ENCODE measurements at regions not wholly inside any gene's neighbourhood (a gene's known extent, or its start where the extent isn't known, plus 50 kb on each side); places are given as distances from the start of the nearest gene placed in this dataset.

DNA sequence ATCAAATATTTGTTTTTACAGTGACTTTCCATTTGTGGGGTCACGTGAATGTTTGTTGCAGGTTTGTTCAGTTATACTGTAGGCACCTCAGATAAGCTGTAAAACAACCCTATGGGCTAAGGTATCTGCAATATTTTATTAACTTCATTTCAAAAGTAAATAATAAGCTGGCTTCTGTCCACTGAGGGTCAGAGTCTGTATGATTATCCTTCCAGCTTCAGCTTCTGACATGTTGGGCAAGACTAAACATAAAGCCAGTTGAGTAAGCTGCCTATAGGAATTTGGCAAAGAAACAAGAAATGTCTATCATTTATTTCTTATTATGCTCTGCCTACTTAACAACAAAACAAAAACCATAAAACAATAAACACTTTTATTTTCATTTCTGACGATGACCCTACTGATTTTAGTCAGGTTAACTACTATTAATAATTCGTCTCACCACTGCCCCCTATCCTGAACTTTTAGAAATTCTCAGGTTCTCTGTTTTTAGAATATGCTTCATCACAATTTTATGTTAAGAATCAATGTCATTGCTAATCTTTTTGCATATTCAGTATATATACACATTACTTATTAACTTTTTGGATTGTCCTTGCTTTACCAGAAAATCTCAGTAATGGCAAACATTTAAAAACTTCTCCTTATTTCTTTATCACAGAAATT lies 413.6 kb upstream of the ADAMTSL1 start:
- TF ChIP-seq POLR2A (IDR thresholded peaks at IDR 0.05; ENCODE audit: insufficient read depth in 1 of 2, low read depth in 2 of 2, low read length in 2 of 2) (no peak), ZZZ3 (CRISPR knock-in tag; IDR thresholded peaks at IDR 0.05; ENCODE audit: borderline replicate concordance) (no peak), POLR2AphosphoS2 (IDR thresholded peaks at IDR 0.05; ENCODE audit: low read depth, low read length) (no peak), MAFK (conservative IDR thresholded peaks at IDR 0.05 in 1 of 2, IDR thresholded peaks at IDR 0.05 in 1 of 2; ENCODE audit: low read length in 2 of 2) (no peak), TARDBP (CRISPR knock-in tag; IDR thresholded peaks at IDR 0.05) (no peak), TAF1 (CRISPR knock-in tag; IDR thresholded peaks at IDR 0.05) (no peak), KLF11 (CRISPR knock-in tag; IDR thresholded peaks at IDR 0.05) (no peak), SP2 (CRISPR knock-in tag; IDR thresholded peaks at IDR 0.05) (no peak), JUN (CRISPR knock-in tag; IDR thresholded peaks at IDR 0.05) (no peak), AGO1 (IDR thresholded peaks at IDR 0.05; ENCODE audit: low read depth, low read length, poor library complexity, severe bottlenecking) (no peak)
- TF ChIP-seq, protein P1, sequence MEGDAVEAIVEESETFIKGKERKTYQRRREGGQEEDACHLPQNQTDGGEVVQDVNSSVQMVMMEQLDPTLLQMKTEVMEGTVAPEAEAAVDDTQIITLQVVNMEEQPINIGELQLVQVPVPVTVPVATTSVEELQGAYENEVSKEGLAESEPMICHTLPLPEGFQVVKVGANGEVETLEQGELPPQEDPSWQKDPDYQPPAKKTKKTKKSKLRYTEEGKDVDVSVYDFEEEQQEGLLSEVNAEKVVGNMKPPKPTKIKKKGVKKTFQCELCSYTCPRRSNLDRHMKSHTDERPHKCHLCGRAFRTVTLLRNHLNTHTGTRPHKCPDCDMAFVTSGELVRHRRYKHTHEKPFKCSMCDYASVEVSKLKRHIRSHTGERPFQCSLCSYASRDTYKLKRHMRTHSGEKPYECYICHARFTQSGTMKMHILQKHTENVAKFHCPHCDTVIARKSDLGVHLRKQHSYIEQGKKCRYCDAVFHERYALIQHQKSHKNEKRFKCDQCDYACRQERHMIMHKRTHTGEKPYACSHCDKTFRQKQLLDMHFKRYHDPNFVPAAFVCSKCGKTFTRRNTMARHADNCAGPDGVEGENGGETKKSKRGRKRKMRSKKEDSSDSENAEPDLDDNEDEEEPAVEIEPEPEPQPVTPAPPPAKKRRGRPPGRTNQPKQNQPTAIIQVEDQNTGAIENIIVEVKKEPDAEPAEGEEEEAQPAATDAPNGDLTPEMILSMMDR (CRISPR knock-in tag; IDR thresholded peaks at IDR 0.05), result no peak
- TF ChIP-seq, protein P2, sequence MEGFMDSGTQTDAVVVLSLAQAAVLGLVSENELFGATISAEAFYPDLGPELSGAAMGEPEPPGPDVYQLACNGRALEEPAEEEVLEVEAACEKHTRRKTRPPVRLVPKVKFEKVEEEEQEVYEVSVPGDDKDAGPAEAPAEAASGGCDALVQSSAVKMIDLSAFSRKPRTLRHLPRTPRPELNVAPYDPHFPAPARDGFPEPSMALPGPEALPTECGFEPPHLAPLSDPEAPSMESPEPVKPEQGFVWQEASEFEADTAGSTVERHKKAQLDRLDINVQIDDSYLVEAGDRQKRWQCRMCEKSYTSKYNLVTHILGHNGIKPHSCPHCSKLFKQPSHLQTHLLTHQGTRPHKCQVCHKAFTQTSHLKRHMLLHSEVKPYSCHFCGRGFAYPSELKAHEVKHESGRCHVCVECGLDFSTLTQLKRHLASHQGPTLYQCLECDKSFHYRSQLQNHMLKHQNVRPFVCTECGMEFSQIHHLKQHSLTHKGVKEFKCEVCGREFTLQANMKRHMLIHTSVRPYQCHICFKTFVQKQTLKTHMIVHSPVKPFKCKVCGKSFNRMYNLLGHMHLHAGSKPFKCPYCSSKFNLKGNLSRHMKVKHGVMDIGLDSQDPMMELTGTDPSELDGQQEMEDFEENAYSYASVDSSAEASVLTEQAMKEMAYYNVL (CRISPR knock-in tag; IDR thresholded peaks at IDR 0.05; ENCODE audit: borderline replicate concordance), result no peak
- TF ChIP-seq, protein P3, sequence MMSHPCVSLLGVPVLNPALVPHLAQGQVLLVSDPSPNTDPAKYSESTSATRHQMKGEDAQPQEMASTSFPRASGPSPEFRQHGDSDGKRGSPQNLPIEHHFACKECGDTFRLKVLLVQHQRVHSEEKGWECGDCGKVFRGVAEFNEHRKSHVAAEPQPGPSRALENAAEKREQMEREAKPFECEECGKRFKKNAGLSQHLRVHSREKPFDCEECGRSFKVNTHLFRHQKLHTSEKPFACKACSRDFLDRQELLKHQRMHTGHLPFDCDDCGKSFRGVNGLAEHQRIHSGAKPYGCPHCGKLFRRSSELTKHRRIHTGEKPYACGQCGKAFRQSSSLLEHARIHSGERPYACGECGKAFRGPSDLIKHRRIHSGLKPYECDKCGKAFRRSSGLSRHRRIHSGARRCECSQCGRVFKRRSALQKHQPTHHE (CRISPR knock-in tag; IDR thresholded peaks at IDR 0.05; ENCODE audit: borderline replicate concordance), result no peak

Measured in HepG2 (cell line).